HEK293 (cell line): ENCODE measurements at regions not wholly inside any gene's neighbourhood (a gene's known extent, or its start where the extent isn't known, plus 50 kb on each side); places are given as distances from the start of the nearest gene placed in this dataset.

Experiments used
- CTCF ChIA-PET: fragments of 350-600 bp; formaldehyde crosslinking; extraction: SDS; loops from one replicate; lab custom pipeline; 2021; ENCODE audit warnings: antibody characterized with exemption; lab: Yijun Ruan, JAX
- POLR2A ChIA-PET: fragments of 300-600 bp; formaldehyde crosslinking; extraction: SDS; loops from one replicate; lab custom pipeline; 2020; ENCODE audit warnings: antibody characterized with exemption, inconsistent platforms; lab: Yijun Ruan, JAX
- H3K27ac ChIP-seq: fragments of 200-500 bp; sonication (Bioruptor generic); 2 replicates; pipeline ENCODE4 v1.5.1; 2014; ENCODE audit warnings: low read depth, low read length, control low read depth, inconsistent platforms; ENCODE audit errors: extremely low read depth
- H3K36me3 ChIP-seq, 2 experiments: fragments of 200-500 bp in 1 of 2; sonication (Bioruptor generic) in 1 of 2; 1 replicate in 1 of 2; 2 replicates in 1 of 2; pipeline ENCODE4 v1.5.1; 2014 to 2017; ENCODE audit warnings: inconsistent platforms in 2 of 2, low read length in 2 of 2; ENCODE audit not compliant: control insufficient read depth in 2 of 2, insufficient read depth in 1 of 2
- H3K4me1 ChIP-seq: fragments of 200-500 bp; sonication (Bioruptor generic); 2 replicates; pipeline ENCODE4 v1.5.1; 2014; ENCODE audit warnings: mild to moderate bottlenecking, low read length, inconsistent platforms; ENCODE audit not compliant: control insufficient read depth, insufficient read depth
- H3K4me3 ChIP-seq: 2 replicates; pipeline ENCODE4 v1.5.1; 2011; ENCODE audit warnings: low read depth, mild to moderate bottlenecking, control low read depth, low read length, moderate library complexity
- H3K9me3 ChIP-seq: fragments of 200-500 bp; sonication (Bioruptor generic); 2 replicates; pipeline ENCODE4 v1.5.1; 2014; ENCODE audit warnings: low read depth, low read length, inconsistent platforms; ENCODE audit not compliant: control insufficient read depth, insufficient read depth
- EGR2 ChIP-seq: fragments of 450-650 bp; formaldehyde crosslinking; IDR thresholded peaks from 2 replicates; pipeline ENCODE4 v1.5.1; 2016; ENCODE audit warnings: low read depth, missing biosample characterization, missing genetic modification characterization
- MEIS1 ChIP-seq: sonication (generic); formaldehyde crosslinking; IDR thresholded peaks from 2 replicates; pipeline ENCODE4 v1.8.1; 2022; ENCODE audit warnings: missing genetic modification reagents, mild to moderate bottlenecking, borderline replicate concordance
- RBAK ChIP-seq: fragments of 450-650 bp; formaldehyde crosslinking; IDR thresholded peaks from 2 replicates; pipeline ENCODE4 v1.5.1; 2016; ENCODE audit warnings: missing biosample characterization, missing genetic modification characterization
- REPIN1 ChIP-seq: fragments of 450-650 bp; formaldehyde crosslinking; IDR thresholded peaks from 2 replicates; pipeline ENCODE4 v1.5.1; 2017; ENCODE audit warnings: missing biosample characterization, missing genetic modification characterization, low read depth
- ZFHX2 ChIP-seq: fragments of 450-650 bp; formaldehyde crosslinking; conservative IDR thresholded peaks from 2 replicates; pipeline ENCODE4 v1.5.1; 2016; ENCODE audit warnings: missing biosample characterization, missing genetic modification characterization
- ZNF133 ChIP-seq: fragments of 450-650 bp; formaldehyde crosslinking; IDR thresholded peaks from 2 replicates; pipeline ENCODE4 v1.5.1; 2016; ENCODE audit warnings: missing biosample characterization, missing genetic modification characterization
- ZNF473 ChIP-seq: fragments of 450-650 bp; formaldehyde crosslinking; IDR thresholded peaks from 2 replicates; pipeline ENCODE4 v1.5.1; 2017; ENCODE audit warnings: missing biosample characterization, missing genetic modification characterization
- ZNF549 ChIP-seq: fragments of 450-650 bp; IDR thresholded peaks from 2 replicates; pipeline ENCODE4 v1.5.1; 2018; ENCODE audit warnings: missing biosample characterization, missing genetic modification characterization, mild to moderate bottlenecking, inconsistent platforms, moderate library complexity
- ZNF558 ChIP-seq: fragments of 450-650 bp; formaldehyde crosslinking; IDR thresholded peaks from 2 replicates; pipeline ENCODE4 v1.5.1; 2016; ENCODE audit warnings: missing biosample characterization, missing genetic modification characterization
- ZNF580 ChIP-seq: fragments of 450-650 bp; formaldehyde crosslinking; IDR thresholded peaks from 2 replicates; pipeline ENCODE4 v1.5.1; 2016; ENCODE audit warnings: missing biosample characterization, missing genetic modification characterization
- ZNF639 ChIP-seq: fragments of 450-650 bp; formaldehyde crosslinking; IDR thresholded peaks from 2 replicates; pipeline ENCODE4 v1.5.1; 2016; ENCODE audit warnings: missing biosample characterization, missing genetic modification characterization
- ZNF747 ChIP-seq: fragments of 450-650 bp; formaldehyde crosslinking; IDR thresholded peaks from 2 replicates; pipeline ENCODE4 v1.5.1; 2016; ENCODE audit warnings: missing biosample characterization, missing genetic modification characterization
- TF ChIP-seq, protein P1 (sequence below): fragments of 450-650 bp; formaldehyde crosslinking; IDR thresholded peaks from 2 replicates; pipeline ENCODE4 v1.5.1; 2016; ENCODE audit warnings: missing biosample characterization, missing genetic modification characterization
- TF ChIP-seq, protein P2 (sequence below): fragments of 450-650 bp; formaldehyde crosslinking; conservative IDR thresholded peaks from 2 replicates; pipeline ENCODE4 v1.5.1; 2016; ENCODE audit warnings: low read depth, missing biosample characterization, missing genetic modification characterization
- TF ChIP-seq, protein P3 (sequence below): fragments of 450-650 bp; formaldehyde crosslinking; optimal IDR thresholded peaks from 2 replicates; pipeline ENCODE3; 2016; ENCODE audit warnings: missing biosample characterization, mild to moderate bottlenecking, missing genetic modification characterization
- TF ChIP-seq, protein P4 (sequence below): fragments of 450-650 bp; formaldehyde crosslinking; IDR thresholded peaks from 2 replicates; pipeline ENCODE4 v1.5.1; 2016; ENCODE audit warnings: missing biosample characterization, missing genetic modification characterization, low read depth

- H3K27ac ChIP-seq, result no peak overlapping the region
- POLR2A ChIA-PET, result no interaction called here
- CTCF ChIA-PET, result interaction anchor here (1.1 to 2.3 kb wide), 2 partner anchors 18 to 21 kb away, joined by 3 to 6 read pairs; no protein-coding TSS in a partner anchor
- no peaks in the 10 kb centered on the region for H3K9me3 ChIP-seq
- TF ChIP-seq ZNF473 (tag by site-specific recombination), result no peak
- no peak for TF ChIP-seq MEIS1 (CRISPR knock-in tag)
- no peak for TF ChIP-seq ZNF580 (tag by site-specific recombination)
- no peak for TF ChIP-seq RBAK (tag by site-specific recombination)
- no peak for TF ChIP-seq REPIN1
- TF ChIP-seq ZNF747, result no peak
- no peak for TF ChIP-seq ZNF133 (tag by site-specific recombination)
- TF ChIP-seq ZNF549, result no peak
- TF ChIP-seq, protein P1, sequence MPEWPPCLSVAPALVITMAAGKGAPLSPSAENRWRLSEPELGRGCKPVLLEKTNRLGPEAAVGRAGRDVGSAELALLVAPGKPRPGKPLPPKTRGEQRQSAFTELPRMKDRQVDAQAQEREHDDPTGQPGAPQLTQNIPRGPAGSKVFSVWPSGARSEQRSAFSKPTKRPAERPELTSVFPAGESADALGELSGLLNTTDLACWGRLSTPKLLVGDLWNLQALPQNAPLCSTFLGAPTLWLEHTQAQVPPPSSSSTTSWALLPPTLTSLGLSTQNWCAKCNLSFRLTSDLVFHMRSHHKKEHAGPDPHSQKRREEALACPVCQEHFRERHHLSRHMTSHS (tag by site-specific recombination), result no peak
- no peak for TF ChIP-seq ZFHX2 (tag by site-specific recombination)
- no peak for TF ChIP-seq ZNF558
- TF ChIP-seq, protein P2, sequence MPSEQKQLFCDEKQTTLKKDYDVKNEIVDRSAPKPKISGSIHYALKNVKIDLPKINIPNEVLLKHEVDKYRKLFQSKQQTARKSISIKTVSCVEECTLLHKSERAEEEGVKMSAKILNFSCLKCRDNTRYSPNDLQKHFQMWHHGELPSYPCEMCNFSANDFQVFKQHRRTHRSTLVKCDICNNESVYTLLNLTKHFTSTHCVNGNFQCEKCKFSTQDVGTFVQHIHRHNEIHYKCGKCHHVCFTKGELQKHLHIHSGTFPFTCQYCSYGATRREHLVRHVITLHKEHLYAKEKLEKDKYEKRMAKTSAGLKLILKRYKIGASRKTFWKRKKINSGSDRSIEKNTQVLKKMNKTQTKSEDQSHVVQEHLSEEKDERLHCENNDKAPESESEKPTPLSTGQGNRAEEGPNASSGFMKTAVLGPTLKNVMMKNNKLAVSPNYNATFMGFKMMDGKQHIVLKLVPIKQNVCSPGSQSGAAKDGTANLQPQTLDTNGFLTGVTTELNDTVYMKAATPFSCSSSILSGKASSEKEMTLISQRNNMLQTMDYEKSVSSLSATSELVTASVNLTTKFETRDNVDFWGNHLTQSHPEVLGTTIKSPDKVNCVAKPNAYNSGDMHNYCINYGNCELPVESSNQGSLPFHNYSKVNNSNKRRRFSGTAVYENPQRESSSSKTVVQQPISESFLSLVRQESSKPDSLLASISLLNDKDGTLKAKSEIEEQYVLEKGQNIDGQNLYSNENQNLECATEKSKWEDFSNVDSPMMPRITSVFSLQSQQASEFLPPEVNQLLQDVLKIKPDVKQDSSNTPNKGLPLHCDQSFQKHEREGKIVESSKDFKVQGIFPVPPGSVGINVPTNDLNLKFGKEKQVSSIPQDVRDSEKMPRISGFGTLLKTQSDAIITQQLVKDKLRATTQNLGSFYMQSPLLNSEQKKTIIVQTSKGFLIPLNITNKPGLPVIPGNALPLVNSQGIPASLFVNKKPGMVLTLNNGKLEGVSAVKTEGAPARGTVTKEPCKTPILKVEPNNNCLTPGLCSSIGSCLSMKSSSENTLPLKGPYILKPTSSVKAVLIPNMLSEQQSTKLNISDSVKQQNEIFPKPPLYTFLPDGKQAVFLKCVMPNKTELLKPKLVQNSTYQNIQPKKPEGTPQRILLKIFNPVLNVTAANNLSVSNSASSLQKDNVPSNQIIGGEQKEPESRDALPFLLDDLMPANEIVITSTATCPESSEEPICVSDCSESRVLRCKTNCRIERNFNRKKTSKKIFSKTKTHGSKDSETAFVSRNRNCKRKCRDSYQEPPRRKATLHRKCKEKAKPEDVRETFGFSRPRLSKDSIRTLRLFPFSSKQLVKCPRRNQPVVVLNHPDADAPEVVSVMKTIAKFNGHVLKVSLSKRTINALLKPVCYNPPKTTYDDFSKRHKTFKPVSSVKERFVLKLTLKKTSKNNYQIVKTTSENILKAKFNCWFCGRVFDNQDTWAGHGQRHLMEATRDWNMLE (tag by site-specific recombination), result no peak
- TF ChIP-seq, protein P3, sequence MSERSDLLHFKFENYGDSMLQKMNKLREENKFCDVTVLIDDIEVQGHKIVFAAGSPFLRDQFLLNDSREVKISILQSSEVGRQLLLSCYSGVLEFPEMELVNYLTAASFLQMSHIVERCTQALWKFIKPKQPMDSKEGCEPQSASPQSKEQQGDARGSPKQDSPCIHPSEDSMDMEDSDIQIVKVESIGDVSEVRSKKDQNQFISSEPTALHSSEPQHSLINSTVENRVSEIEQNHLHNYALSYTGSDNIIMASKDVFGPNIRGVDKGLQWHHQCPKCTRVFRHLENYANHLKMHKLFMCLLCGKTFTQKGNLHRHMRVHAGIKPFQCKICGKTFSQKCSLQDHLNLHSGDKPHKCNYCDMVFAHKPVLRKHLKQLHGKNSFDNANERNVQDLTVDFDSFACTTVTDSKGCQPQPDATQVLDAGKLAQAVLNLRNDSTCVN, result no peak
- TF ChIP-seq, protein P4, sequence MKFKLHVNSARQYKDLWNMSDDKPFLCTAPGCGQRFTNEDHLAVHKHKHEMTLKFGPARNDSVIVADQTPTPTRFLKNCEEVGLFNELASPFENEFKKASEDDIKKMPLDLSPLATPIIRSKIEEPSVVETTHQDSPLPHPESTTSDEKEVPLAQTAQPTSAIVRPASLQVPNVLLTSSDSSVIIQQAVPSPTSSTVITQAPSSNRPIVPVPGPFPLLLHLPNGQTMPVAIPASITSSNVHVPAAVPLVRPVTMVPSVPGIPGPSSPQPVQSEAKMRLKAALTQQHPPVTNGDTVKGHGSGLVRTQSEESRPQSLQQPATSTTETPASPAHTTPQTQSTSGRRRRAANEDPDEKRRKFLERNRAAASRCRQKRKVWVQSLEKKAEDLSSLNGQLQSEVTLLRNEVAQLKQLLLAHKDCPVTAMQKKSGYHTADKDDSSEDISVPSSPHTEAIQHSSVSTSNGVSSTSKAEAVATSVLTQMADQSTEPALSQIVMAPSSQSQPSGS, result no peak
- TF ChIP-seq ZNF639 (tag by site-specific recombination), result no peak
- TF ChIP-seq EGR2 (tag by site-specific recombination), result no peak
- H3K4me1 ChIP-seq, result no peaks in the 10 kb centered on the region; the same call in 1 of the 2 replicates
- H3K36me3 ChIP-seq, result no peaks in the 10 kb centered on the region
- no peak overlapping the region for H3K4me3 ChIP-seq
These were observed 67.0 kb upstream of the AMPD3 start for GRCh38 chr11:10388101-10388500.
